SK-N-SH treated with all-trans-retinoic acid at 6 μM for 48 hours (cell line): ENCODE measurements at regions not wholly inside any gene's neighbourhood (a gene's known extent, or its start where the extent isn't known, plus 50 kb on each side); places are given as distances from the start of the nearest gene placed in this dataset.

Experiments used
- ATAC-seq: fragments of 200-7000 bp; cut with Tn5 transposase; 3 replicates; pipeline ENCODE4 v1.9.1; 2020; ENCODE audit warnings: mild to moderate bottlenecking, moderate library complexity
- ARNTL ChIP-seq: fragments of 450-650 bp; formaldehyde crosslinking; IDR thresholded peaks from 2 replicates; pipeline ENCODE4 v1.5.0; 2020; ENCODE audit warnings: low read depth, mild to moderate bottlenecking, moderate library complexity, borderline replicate concordance
- BACH2 ChIP-seq: fragments of 250-450 bp; sonication (Bioruptor Pico); IDR thresholded peaks from 2 replicates; pipeline ENCODE4 v1.9.0; 2021; ENCODE audit warnings: mild to moderate bottlenecking, borderline replicate concordance
- CSDC2 ChIP-seq: fragments of 250-450 bp; sonication (Bioruptor Pico); IDR thresholded peaks from 2 replicates; pipeline ENCODE4 v1.5.0; 2020; ENCODE audit warnings: mild to moderate bottlenecking, moderate library complexity
- ESRRG ChIP-seq: fragments of 250-450 bp; sonication (Bioruptor Pico); IDR thresholded peaks from 2 replicates; pipeline ENCODE4 v1.6.1; 2021; ENCODE audit warnings: mild to moderate bottlenecking
- GLIS3 ChIP-seq: fragments of 250-450 bp; sonication (Bioruptor Pico); IDR thresholded peaks from 2 replicates; pipeline ENCODE4 v1.5.0; 2020; ENCODE audit warnings: mild to moderate bottlenecking, moderate library complexity
- ISL1 ChIP-seq: fragments of 250-450 bp; sonication (Bioruptor Pico); IDR thresholded peaks from 2 replicates; pipeline ENCODE4 v2.1.2; 2022; ENCODE audit warnings: mild to moderate bottlenecking, moderate library complexity
- OSR1 ChIP-seq: fragments of 250-450 bp; sonication (Bioruptor Pico); IDR thresholded peaks from 2 replicates; pipeline ENCODE4 v1.8.0; 2022; ENCODE audit warnings: moderate library complexity, mild to moderate bottlenecking, inconsistent platforms
- PPARA ChIP-seq: fragments of 250-450 bp; sonication (Bioruptor Pico); IDR thresholded peaks from 2 replicates; pipeline ENCODE4 v1.5.0; 2020; ENCODE audit warnings: mild to moderate bottlenecking, borderline replicate concordance
- RARB ChIP-seq: fragments of 250-450 bp; sonication (Bioruptor Pico); IDR thresholded peaks from 2 replicates; pipeline ENCODE4 v1.8.0; 2021; ENCODE audit warnings: mild to moderate bottlenecking, moderate library complexity
- SNAI2 ChIP-seq: fragments of 250-450 bp; sonication (Bioruptor Pico); IDR thresholded peaks from 2 replicates; pipeline ENCODE4 v1.5.0; 2020; ENCODE audit warnings: mild to moderate bottlenecking, moderate library complexity
- TCF4 ChIP-seq: fragments of 250-450 bp; sonication (Bioruptor Pico); IDR thresholded peaks from 2 replicates; pipeline ENCODE4 v1.8.0; 2021; ENCODE audit warnings: mild to moderate bottlenecking, moderate library complexity, borderline replicate concordance
- TOX ChIP-seq: fragments of 250-450 bp; sonication (Bioruptor Pico); IDR thresholded peaks from 2 replicates; pipeline ENCODE4 v1.8.0; 2021; ENCODE audit warnings: mild to moderate bottlenecking, moderate library complexity, borderline replicate concordance
- ZC3H10 ChIP-seq: fragments of 250-450 bp; sonication (Bioruptor Pico); IDR thresholded peaks from 2 replicates; pipeline ENCODE4 v1.5.1; 2021; ENCODE audit warnings: mild to moderate bottlenecking, moderate library complexity
- ZFP3 ChIP-seq: fragments of 250-450 bp; sonication (Bioruptor Pico); IDR thresholded peaks from 2 replicates; pipeline ENCODE4 v1.5.0; 2020; ENCODE audit warnings: mild to moderate bottlenecking, moderate library complexity
- ZFP30 ChIP-seq: fragments of 450-650 bp; formaldehyde crosslinking; IDR thresholded peaks from 2 replicates; pipeline ENCODE4 v1.5.0; 2022; ENCODE audit warnings: mild to moderate bottlenecking, moderate library complexity
- ZNF70 ChIP-seq: fragments of 450-650 bp; formaldehyde crosslinking; IDR thresholded peaks from 2 replicates; pipeline ENCODE4 v1.5.0; 2020; ENCODE audit warnings: mild to moderate bottlenecking, moderate library complexity
- ZNF8 ChIP-seq: fragments of 450-650 bp; formaldehyde crosslinking; IDR thresholded peaks from 2 replicates; pipeline ENCODE4 v1.5.0; 2020; ENCODE audit warnings: mild to moderate bottlenecking, moderate library complexity
- TF ChIP-seq, protein P1 (sequence below): fragments of 250-450 bp; sonication (Bioruptor Pico); IDR thresholded peaks from 2 replicates; pipeline ENCODE4 v1.5.1; 2020; ENCODE audit warnings: low read depth, mild to moderate bottlenecking, moderate library complexity
- TF ChIP-seq, protein P2 (sequence below): fragments of 250-450 bp; sonication (Bioruptor Pico); IDR thresholded peaks from 2 replicates; pipeline ENCODE4 v1.5.1; 2021; ENCODE audit warnings: mild to moderate bottlenecking, moderate library complexity
- TF ChIP-seq, protein P3 (sequence below): fragments of 250-450 bp; sonication (Bioruptor Pico); IDR thresholded peaks from 2 replicates; pipeline ENCODE4 v1.8.0; 2021; ENCODE audit warnings: low read depth, mild to moderate bottlenecking, moderate library complexity, borderline replicate concordance
- TF ChIP-seq, protein P4 (sequence below): fragments of 250-450 bp; sonication (Bioruptor Pico); IDR thresholded peaks from 2 replicates; pipeline ENCODE4 v1.5.0; 2020; ENCODE audit warnings: mild to moderate bottlenecking, moderate library complexity
- TF ChIP-seq, protein P5 (sequence below): fragments of 250-450 bp; sonication (Bioruptor Pico); IDR thresholded peaks from 2 replicates; pipeline ENCODE4 v1.8.0; 2020; ENCODE audit warnings: mild to moderate bottlenecking, moderate library complexity, borderline replicate concordance

DNA sequence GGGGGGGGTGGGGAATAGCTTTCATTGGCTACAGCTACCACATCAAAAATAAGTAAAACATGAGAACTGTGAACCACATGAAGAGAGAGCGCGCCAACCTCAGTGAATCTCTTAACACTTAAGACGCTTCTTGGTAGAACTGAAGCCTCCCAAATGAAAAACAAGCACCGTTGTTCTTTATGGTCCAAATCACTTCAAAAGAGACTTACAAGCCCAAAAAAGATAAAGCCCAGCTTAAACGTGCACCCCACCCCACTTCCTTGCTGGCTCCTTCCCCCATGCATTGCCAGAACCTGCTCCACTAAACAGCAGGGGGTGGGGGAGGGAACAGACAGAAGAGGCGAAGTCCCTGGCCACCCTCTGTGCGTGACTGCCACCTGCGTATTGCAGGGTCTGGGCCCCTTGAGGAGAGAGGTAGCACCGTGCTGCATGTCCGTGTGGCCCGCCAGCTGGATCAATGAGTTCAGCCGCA is 479.1 kb downstream of the FOXO1 start:
- no peak for ATAC-seq
- no peak for TF ChIP-seq ESRRG (CRISPR knock-in tag)
- no peak for TF ChIP-seq CSDC2 (CRISPR knock-in tag)
- TF ChIP-seq, protein P1, sequence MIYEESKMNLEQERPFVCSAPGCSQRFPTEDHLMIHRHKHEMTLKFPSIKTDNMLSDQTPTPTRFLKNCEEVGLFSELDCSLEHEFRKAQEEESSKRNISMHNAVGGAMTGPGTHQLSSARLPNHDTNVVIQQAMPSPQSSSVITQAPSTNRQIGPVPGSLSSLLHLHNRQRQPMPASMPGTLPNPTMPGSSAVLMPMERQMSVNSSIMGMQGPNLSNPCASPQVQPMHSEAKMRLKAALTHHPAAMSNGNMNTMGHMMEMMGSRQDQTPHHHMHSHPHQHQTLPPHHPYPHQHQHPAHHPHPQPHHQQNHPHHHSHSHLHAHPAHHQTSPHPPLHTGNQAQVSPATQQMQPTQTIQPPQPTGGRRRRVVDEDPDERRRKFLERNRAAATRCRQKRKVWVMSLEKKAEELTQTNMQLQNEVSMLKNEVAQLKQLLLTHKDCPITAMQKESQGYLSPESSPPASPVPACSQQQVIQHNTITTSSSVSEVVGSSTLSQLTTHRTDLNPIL: no peak
- no peak for TF ChIP-seq RARB (CRISPR knock-in tag)
- TF ChIP-seq, protein P2, sequence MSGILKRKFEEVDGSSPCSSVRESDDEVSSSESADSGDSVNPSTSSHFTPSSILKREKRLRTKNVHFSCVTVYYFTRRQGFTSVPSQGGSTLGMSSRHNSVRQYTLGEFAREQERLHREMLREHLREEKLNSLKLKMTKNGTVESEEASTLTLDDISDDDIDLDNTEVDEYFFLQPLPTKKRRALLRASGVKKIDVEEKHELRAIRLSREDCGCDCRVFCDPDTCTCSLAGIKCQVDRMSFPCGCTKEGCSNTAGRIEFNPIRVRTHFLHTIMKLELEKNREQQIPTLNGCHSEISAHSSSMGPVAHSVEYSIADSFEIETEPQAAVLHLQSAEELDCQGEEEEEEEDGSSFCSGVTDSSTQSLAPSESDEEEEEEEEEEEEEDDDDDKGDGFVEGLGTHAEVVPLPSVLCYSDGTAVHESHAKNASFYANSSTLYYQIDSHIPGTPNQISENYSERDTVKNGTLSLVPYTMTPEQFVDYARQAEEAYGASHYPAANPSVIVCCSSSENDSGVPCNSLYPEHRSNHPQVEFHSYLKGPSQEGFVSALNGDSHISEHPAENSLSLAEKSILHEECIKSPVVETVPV: no peak
- no peak for TF ChIP-seq ZC3H10 (CRISPR knock-in tag)
- no peak for TF ChIP-seq TOX (CRISPR knock-in tag)
- TF ChIP-seq ZNF70 (CRISPR knock-in tag): no peak
- TF ChIP-seq ZFP3 (CRISPR knock-in tag): no peak
- TF ChIP-seq ISL1 (CRISPR knock-in tag): no peak

DNA sequence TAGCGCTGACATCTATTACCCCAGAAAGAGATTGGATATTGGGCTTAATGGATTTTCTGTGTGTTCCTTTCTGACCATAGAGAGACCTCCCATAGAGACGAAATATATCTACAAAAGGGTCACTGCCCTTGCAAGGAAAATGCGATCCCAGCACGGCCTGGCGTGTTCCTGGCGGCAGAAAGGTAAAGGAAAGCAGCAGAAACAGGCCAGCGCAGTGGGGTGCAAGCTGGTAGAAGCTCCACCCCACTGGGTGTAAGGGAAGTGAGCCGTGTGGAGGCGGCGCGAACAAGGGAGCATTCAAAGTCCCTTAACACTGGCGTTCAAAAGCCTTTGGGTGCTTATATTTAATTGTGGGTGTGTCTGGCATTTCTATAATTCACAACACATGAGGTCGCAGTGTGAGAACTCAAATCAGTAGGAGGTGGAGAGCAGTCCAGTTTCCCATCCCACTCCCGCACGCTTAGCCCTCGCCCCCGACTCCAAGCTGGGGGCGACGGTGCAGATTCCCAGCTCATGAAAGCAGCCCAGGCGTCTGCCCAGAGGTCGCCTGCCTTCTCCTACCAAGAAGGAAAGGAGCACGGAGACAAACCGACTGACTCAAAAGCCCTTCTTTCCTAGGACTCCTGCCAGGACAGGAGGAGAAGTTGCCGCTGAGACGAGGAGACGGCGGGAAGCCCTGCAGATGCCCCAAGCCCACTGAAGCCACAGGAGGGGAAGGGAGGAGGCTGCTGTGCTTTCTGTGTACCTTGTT is 478.4 kb downstream of the FOXO1 start:
- TF ChIP-seq ZFP30 (CRISPR knock-in tag) (no peak), TCF4 (CRISPR knock-in tag) (no peak), ISL1 (CRISPR knock-in tag) (no peak), RARB (CRISPR knock-in tag) (no peak), ZFP3 (CRISPR knock-in tag) (no peak), ZNF70 (CRISPR knock-in tag) (no peak), TOX (CRISPR knock-in tag) (no peak), PPARA (CRISPR knock-in tag) (no peak), GLIS3 (CRISPR knock-in tag) (no peak), BACH2 (CRISPR knock-in tag) (no peak), SNAI2 (CRISPR knock-in tag) (no peak), OSR1 (CRISPR knock-in tag) (no peak), ARNTL (no peak), ZNF8 (no peak), ZC3H10 (CRISPR knock-in tag) (no peak), CSDC2 (CRISPR knock-in tag) (no peak)
- TF ChIP-seq, protein P3, sequence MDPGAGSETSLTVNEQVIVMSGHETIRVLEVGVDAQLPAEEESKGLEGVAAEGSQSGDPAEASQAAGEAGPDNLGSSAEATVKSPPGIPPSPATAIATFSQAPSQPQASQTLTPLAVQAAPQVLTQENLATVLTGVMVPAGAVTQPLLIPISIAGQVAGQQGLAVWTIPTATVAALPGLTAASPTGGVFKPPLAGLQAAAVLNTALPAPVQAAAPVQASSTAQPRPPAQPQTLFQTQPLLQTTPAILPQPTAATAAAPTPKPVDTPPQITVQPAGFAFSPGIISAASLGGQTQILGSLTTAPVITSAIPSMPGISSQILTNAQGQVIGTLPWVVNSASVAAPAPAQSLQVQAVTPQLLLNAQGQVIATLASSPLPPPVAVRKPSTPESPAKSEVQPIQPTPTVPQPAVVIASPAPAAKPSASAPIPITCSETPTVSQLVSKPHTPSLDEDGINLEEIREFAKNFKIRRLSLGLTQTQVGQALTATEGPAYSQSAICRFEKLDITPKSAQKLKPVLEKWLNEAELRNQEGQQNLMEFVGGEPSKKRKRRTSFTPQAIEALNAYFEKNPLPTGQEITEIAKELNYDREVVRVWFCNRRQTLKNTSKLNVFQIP (CRISPR knock-in tag): no peak
- TF ChIP-seq, protein P2: no peak
- TF ChIP-seq, protein P4, sequence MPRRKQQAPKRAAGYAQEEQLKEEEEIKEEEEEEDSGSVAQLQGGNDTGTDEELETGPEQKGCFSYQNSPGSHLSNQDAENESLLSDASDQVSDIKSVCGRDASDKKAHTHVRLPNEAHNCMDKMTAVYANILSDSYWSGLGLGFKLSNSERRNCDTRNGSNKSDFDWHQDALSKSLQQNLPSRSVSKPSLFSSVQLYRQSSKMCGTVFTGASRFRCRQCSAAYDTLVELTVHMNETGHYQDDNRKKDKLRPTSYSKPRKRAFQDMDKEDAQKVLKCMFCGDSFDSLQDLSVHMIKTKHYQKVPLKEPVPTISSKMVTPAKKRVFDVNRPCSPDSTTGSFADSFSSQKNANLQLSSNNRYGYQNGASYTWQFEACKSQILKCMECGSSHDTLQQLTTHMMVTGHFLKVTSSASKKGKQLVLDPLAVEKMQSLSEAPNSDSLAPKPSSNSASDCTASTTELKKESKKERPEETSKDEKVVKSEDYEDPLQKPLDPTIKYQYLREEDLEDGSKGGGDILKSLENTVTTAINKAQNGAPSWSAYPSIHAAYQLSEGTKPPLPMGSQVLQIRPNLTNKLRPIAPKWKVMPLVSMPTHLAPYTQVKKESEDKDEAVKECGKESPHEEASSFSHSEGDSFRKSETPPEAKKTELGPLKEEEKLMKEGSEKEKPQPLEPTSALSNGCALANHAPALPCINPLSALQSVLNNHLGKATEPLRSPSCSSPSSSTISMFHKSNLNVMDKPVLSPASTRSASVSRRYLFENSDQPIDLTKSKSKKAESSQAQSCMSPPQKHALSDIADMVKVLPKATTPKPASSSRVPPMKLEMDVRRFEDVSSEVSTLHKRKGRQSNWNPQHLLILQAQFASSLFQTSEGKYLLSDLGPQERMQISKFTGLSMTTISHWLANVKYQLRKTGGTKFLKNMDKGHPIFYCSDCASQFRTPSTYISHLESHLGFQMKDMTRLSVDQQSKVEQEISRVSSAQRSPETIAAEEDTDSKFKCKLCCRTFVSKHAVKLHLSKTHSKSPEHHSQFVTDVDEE: no peak
- TF ChIP-seq, protein P5, sequence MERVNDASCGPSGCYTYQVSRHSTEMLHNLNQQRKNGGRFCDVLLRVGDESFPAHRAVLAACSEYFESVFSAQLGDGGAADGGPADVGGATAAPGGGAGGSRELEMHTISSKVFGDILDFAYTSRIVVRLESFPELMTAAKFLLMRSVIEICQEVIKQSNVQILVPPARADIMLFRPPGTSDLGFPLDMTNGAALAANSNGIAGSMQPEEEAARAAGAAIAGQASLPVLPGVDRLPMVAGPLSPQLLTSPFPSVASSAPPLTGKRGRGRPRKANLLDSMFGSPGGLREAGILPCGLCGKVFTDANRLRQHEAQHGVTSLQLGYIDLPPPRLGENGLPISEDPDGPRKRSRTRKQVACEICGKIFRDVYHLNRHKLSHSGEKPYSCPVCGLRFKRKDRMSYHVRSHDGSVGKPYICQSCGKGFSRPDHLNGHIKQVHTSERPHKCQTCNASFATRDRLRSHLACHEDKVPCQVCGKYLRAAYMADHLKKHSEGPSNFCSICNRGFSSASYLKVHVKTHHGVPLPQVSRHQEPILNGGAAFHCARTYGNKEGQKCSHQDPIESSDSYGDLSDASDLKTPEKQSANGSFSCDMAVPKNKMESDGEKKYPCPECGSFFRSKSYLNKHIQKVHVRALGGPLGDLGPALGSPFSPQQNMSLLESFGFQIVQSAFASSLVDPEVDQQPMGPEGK (CRISPR knock-in tag): no peak

More for the DNA sequence above, 478.4 kb downstream of the FOXO1 start:
- ATAC-seq: no peak
